ENCODE measurements at regions not wholly inside any gene's neighbourhood (a gene's known extent, or its start where the extent isn't known, plus 50 kb on each side); places are given as distances from the start of the nearest gene placed in this dataset.

GRCh38 chr12:34386016-34386415, 363.7 kb downstream of the ALG10 start:
- DNase-seq: no peak

- no peak for DNase-seq
Measured at GRCh38 chr12:34386621-34387255, 364.4 kb downstream of the ALG10 start.

GRCh38 chr12:34387711-34388635, 365.7 kb downstream of the ALG10 start:
- DNase-seq: no peak

DNA sequence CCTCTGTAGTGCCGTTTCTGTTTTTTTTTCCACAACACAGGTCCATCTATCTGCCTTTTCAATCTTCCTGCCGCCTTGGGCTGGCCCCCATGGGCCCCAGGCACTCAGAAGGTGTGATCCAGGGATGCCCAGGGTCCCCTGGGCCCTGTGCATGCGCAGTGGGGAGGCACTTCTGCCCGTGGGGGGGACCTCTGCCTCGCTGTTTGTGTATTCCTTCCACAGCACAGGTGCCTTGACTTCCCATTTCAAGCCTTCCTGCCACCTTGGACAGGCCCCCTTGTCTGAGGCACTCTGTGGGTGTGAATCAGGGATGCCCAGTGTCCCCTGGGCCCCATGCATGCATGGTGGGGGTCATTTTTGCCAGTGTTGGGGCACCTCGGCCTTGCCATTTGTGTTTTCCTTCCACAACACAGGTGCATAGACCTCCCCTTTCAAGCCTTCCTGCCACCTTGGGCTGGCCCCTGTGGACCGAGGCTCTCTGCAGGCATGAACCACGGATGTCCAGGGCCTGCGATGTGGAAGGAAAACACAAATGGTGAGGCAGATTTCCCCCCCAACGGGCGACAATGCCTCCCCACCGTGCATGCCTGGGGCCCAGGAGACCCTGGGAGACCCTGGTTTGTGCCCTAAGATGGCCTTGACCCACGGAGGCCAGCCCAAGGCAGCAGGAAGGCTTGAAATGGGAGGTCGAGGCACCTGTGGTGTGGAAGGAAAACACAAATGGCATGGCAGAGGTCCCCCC, 366.5 kb downstream of the ALG10 start:
- no peak for DNase-seq

- DNase-seq: no peak
Measured at GRCh38 chr12:34389378-34390170, 367.3 kb downstream of the ALG10 start.

DNA sequence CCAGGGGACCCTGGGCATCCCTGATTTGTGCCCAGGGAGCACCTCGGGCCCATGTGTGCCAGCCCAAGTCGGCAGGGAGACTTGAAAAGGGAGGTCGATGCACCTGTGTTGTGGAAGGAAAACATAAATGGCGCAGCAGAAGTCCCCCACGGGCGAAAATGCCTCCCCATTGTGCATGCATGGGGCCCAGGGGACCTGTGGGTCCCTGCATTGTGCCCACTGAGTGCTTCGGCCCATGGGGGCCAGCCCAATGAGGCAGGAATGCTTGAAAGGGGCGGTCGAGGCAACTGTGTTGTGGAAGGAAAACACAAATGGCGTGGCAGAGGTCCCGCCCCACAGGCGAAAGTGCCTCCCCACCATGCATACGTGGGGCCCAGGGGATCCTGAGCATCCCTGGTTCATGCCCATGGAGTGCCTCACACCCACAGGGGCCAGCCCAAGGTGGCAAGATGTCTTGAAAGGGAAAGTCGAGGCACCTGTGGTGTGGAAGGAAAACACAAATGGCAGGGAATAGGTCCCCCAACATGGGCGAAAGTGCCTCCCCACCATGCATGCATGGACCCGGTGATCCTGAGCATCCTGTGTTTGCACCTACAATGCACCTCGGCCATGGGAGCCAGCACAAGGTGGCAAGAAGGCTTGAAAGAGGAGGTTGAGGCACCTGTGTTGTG, 368.0 kb downstream of the ALG10 start:
- no peak for DNase-seq

GRCh38 chr12:34390846-34391700, 368.8 kb downstream of the ALG10 start:
- no peak for DNase-seq

DNA sequence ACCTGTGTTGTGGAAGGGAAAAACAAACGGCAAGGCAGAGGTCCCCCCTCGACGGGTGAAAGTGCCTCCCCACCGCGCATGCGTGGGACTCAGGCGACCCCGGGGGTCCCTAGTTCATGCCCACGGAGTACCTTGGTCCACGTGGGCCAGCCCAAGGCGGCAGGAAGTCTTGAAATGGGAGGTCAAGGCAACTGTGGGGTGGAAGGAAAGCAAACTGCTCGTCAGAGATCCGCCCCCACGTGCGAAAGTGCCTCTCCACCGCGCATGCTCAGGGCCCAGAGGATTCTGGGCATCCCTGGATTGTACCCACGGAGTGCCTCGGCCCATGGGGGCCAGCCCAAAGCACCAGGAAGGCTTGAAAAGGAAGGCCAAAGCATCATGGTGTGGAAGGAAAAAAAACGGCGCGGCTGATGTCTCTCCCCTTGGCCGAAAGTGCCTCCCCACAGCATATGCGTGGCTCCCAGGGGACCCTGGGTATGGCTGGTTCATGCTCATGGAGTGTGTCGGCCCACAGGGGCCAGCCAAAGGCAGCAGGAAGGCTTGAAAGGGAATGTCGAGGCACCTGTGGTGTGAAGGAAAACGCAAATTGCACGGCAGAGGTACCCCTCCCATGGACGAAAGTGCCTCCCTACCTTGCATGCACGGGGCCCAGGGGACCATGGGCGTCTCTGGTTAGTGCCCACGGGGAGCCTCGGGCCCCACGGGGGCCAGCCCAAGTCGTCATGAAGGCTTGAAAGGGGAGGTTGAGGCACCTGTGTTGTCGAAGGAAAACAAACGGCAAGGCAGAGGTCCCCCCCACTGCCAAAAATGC, 369.7 kb downstream of the ALG10 start:
- DNase-seq: no peak

- DNase-seq: no peak
Measured at GRCh38 chr12:34392741-34393085, 370.4 kb downstream of the ALG10 start.

GRCh38 chr12:34393086-34393820, 371.0 kb downstream of the ALG10 start:
- no peak for DNase-seq

- DNase-seq: no peak
Measured at GRCh38 chr12:34393821-34394150, 371.5 kb downstream of the ALG10 start.

- no peak for DNase-seq
Measured at GRCh38 chr12:34394211-34395055, 372.1 kb downstream of the ALG10 start.

- DNase-seq: no peak
Measured at GRCh38 chr12:34395056-34396005, 373.0 kb downstream of the ALG10 start.

DNA sequence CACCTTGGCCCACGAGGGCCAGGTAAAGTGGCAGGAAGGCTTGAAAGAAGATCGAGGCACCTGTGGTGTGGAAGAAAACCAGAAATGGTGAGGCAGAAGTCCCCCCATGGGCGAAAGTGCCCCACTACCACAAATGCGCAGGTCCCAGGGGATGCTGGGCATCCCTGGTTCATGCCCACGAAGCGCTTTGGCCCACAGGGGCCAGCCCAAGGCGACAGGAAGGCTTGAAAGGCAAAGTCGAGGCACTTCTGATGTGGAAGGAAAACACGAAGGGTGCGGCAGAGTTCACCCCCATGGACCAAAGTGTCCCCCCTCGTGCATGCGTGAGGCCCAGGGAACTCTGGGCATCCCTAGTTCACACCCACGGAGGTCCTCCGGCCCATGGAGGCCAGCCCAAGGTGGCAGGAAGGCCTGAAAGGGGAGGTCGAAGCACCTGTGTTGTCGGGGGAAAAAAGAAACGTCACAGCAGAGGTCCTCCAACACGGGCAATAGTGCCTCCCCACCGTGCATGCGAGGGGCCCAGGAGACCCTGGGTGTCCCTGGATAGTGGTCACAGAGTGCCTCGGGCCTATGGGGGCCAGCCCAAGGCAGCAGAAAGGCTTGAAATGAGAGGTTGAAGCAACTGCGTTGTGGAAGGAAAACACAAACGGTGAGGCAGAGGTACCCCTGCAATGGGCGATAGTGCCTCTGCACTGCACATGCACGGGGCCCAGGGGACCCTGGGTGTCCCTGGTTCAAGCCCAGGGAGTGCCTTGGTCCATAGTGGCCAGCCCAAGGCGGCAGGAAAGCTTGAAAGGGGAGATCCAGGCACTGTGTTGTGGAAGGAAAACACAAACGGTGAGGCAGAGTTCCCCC, 373.9 kb downstream of the ALG10 start:
- DNase-seq: no peak

DNA sequence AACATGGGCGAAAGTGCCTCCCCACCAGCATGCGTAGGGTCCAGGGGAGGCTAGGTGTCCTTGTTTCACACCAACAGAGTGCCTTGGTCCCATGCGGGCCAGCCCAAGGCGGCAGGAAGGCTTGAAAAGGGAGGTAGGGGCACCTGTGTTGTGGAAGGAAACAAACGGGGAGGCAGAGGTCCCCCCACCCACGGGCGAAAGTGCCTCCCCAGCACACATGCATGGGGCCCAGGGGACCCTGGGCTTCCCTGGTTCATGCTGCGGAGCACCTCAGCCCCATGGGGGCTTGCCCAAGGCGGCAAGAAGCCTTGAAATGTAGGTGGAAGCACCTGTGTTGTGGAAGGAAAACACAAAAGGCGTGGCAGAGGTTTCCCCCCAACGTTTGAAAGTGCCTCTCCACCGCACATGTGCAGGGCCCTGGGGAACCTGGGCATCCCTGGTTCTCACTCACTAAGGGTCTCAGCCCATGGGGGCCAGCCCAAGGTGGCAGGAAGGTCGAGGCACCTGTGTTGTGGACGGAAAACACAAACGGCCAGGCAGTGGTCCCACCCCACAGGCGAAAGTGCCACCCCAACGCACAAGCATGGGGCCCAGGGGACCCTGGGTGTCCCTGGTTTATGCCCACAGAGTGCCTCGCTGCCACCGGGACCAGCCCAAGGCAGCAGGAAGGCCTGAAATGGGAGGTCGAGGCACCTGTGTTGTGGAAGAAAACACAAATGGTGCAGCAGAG, 374.7 kb downstream of the ALG10 start:
- no peak for DNase-seq

All from NCI-H524 (cell line).